UCSD-AML1 (cell line): ENCODE measurements at regions not wholly inside any gene's neighbourhood (a gene's known extent, or its start where the extent isn't known, plus 50 kb on each side); places are given as distances from the start of the nearest gene placed in this dataset.

ENCODE experiments used
- DNase-seq: peaks from one replicate; lab custom pipeline; 2025; ENCODE audit not compliant: unreplicated experiment; lab: John Stamatoyannopoulos, UW

DNA sequence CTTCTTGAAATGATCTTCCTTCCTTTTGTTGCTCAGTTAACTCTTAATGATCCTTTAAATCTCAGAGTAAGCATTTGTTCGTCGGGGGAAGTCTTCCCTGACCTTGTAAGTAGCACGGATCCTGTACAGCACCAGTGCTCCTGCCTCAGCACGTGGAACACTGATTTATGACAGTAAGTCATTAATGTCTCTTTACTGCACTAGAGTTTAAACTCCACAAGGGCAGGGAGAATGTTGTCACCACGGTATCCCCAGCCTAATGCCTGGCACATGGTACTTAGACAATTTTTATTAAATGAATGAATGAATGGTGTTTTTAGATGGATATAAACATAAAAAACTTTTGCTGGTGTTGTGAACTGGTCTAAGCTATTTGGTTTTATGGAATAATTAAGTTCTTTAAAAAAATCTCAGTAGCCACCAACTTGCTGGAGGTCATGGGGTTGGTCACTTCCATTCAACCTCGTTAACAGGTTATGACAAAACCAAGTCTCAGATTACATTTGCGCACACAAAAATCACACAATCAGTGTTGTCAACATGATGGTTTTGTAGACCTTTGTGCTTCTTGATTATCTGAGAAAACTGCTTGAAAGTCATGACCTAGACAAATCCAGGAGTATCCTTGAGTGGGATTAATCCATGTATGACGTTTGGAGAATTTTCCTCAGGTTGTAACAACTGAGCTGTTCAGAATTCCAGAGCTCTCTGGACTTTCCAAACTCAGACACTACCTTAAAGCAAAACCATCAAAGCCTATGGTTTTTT lies 326.9 kb downstream of the DUSP10 start:
- no peak for DNase-seq

DNA sequence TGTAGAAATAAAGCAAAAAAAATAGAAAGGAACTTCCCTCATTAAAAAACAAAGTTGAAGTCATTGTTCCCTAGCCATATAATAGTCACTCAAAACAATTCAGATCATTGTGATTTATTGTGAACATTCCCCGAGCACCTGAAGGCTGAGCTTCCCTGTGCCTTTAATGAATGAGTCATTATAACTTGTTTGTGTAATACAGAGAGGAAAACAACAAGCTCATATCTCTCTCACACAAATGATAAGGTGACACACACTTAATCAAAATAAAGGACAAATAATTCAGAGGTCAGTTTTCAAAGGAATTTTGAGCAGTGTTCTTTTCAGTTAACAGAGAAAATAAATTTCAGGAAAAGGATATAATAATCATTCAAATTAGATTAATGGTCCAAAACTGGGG lies 326.2 kb downstream of the DUSP10 start:
- DNase-seq, result no peak

DNA sequence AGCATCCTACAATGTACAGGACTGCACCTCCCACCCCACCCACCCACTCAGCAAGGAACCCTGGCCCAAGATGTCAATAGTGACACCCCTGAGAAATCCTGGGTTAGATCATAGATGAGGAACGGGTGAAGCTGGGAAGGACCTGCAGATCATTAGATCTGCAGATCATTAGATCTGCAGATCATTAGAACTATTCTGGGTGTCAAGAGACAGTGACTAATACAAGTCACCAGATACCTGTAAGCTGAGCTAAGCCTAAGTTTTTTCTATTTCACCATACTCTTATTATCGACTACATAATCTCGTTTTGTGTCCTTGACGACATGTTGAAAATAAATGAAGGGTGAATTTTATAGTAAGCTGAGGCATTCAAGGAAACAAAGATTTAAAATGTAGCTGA lies 325.7 kb downstream of the DUSP10 start:
- DNase-seq, result no peak

DNA sequence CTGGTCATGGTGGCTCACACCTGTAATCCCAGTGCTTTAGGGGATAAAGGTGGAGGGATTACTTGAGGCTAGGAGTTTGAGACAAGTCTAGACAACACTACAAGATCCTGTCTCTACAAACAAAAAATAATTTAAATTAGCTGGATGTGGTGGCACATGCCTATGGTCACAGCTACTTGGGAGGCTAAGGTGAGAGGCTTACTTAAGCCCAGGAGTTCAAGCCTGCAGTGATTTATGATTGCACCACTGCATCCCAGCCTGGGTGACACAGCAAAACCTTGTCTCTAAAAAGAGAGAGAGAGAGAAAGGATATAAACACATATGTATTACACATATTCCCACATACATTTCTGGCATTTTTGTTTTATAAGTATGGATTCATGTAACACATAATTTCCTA lies 325.2 kb downstream of the DUSP10 start:
- DNase-seq, result no peak

DNA sequence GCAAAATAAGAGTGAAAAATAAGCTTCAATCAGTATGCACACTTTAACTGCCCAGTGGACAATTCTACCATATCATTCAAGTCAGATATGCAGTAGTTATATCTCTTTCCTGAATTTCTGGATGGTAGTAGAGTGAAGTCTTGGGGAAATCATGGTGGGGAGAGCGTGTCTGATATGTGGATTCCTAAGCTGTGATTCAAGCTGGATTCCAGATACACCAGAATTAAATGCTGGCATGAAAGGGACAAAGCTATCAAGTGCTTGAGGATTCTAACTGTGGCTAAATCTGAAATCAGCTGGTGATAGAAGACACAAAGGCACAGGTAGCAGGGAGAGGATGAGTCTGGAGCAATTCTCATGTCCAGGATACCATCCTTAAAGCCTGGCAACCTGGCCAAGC lies 323.5 kb downstream of the DUSP10 start:
- no peak for DNase-seq

DNA sequence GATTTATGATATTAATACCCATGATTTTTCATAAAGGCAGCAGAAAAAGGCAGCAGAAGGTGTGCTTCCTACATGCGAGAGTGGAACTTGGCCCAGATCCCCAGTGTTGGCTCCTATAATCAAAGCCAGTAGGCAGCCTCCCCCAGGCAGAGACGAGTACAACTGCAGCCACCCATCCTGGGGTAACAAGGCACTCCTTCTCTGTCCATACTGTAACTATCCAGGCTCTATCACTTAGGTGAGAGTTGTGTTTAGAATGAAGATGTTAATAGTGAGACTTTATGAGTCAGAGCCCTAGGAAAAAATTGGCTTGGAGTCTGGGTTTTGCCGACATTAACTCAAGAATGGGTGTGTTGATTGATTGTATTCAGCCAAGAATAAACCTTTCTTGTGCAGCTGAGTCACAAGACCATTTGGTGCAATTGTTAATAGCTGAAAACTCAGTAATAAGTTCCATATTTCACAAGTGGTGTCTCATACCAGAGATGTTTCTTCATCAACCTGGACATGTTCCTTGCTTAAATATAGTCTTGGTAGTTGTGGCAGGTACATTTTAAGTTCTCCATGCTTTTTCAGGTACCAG lies 322.3 kb downstream of the DUSP10 start:
- no peak for DNase-seq

DNA sequence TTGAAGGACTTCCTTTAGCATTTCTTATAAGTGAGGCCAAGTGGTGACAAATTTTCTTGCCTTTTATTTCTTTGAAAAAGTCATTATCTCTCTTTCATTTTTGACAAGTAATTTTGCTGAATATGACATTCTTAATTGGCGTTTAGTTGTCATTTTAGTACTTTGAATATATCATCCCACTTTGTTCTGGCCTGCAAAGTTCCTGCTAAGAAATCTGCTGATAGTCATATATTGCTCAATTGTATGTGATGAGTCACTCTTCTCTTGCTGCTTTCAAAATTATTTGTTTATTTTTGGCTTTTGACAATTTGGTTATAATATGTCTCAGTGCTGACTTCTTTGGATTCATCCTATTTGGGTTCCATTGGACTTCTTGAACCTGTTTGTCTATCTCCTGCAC lies 312.6 kb downstream of the DUSP10 start:
- no peak for DNase-seq

DNA sequence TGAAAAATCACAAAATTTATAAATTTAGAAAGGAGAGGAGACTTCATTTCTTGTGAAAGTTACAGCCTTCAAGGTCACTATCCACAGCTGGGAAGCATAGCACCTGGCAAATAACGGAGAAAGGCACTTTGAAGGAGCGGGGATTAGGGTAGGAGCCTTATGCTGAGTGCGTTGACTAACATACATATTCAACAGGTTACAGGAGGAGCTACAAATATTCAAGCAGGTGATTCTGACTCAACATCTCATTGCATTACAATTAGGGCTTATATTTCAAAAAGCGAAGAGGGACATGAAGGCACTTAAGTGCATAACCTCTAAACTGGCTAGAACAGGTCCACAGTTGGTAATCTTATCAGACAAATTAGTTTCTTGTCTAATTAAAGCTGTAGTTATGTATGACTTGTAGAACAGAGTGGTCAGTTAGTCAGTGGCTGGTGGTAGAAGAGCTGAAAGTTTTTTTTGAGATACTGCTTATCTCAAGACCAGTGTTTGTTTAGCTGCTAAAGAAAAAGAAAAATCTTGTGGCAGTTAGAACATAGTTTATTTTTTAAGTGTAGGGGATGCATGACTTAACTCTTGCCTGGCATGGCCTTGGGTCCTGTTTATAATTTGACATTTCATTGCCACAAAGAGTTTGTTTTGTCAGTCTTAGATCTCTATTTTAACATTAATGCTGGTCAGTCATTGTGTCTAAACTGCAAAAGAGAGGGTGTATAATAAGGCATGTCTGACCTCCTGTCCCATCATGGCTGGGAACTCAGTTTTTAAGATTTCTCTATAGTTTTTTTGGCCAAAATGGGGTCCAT lies 311.5 kb downstream of the DUSP10 start:
- no peak for DNase-seq

DNA sequence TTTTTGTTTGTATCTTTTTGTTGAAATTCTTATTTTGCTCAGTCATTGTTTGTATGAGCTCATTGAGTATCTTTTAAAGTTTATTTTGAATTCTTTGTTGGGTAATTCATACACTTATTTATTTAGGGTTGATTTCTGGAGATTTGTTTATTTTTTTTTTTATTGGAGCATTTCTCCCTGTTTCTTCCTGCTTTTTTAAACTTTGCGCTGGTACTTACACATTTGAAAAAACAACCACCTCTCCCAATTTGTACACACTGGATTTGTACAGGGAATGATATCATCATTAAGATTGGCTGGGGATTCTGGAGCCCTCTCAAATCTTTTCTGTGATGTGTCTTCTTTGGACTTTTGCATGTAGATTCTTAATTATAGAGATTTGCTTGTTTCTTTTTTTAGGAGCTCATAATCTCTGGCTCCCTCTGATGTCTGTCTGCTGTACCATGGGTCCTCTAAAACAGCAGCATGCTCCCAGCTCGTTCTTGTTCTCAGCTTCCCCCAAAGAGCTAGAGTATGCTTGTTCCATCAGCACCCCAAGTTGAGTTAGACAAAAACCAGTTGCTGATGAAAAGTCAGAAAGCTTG lies 310.7 kb downstream of the DUSP10 start:
- DNase-seq, result no peak

DNA sequence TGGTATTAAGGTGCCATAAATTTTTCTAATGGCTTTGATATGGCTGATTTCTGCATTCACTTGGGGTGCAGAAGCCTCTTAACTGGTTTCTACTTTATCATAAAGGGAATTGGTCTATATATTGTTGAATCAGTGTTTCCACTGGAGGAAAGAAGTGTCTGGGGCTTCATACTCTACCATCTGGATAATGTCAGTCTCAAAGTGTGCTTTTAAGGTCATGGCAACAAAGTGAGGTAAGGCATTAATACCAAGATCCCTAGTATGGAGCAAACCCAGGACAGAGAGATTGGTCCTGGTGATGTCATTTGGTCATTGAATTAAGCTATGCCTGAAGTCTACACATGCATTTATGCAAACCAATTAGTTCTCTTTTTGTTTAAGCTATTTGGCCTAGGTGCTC lies 309.9 kb downstream of the DUSP10 start:
- DNase-seq, result no peak

DNA sequence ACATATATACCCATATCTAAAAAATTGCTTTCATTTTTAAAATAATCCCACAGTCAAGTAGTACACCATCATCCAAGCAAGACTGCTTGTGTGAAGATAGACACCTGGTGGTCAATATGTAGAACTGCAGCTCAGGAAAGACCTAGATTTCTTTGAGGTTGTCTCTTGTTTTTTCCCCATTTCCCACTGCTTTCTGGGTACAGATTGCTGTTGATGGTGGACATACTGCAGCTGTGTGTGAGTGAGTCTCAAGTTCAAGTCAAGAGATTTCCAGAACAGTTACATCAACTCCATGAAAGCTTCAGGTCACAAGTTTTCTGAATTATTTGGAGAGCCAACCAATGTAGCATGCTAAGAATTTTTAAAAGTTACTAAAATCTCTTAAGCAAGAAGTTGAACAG lies 306.4 kb downstream of the DUSP10 start:
- DNase-seq, result no peak

DNA sequence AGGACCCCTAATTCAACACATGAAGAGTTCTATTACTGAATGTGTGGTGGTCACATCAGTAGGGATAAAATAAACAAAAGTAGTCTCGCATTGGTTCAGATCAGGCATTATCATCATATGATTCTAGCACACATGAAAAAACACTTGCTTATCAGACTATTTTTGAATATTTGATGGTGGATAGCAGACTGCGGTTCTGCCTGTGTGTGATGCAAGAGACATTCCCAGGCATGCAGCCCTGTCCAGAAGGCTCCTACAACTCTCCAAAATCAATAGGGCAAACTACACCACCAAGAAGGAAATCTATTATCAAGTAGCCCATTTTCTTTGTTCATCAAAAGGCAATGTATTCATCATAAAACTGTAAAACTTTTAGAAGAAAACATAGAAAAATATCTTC lies 304.7 kb downstream of the DUSP10 start:
- DNase-seq, result no peak

DNA sequence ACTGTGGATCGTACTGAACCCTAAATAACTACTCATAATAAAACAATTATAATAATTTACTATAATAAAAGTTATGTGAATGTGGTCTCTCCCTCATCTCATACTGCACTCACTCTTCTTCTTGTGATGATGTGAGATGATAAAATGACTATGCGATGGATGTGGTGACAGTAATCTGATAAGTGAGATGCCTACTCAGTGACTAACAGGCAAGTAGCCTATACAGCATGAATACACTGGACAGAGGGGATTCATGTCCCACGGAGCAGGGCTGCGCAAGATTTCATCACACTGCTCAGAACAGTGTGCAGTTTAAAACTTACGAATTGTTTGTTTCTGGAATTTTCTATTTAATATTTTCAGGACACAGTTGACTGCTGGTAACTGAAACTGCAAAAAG lies 304.0 kb downstream of the DUSP10 start:
- DNase-seq, result no peak

DNA sequence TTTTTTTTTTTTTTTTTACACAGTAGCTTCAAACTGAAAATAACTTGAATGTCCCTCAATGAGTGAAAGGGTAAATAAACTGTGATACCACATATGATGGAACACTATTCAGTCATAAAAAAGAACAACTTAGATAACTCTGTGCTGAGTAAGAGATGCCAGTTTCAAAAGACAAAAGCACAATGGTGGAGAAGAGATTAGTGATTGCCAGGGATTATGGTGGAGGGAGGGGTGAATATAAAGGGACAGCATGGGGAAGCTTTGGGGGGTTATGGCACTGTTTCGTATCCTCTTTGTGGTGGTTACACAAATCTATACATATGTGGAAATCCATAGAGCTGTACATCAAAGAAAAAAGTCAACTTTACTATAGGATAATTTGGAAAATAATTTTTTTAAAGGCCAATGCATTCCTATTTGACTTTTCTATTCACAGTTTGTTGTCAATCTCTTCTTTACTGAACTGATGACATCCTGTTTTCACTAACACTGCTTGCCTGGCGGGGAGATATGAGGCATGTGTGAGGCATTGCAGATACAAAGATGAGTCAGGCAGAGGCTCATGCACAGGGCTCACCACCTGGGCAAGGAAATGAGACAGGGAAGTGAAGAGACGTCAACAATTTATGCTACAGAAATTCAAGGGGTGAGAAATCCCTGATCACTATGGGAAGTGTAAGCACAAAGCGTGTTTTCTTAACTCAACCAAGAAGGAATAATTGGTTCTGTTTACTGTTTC lies 302.7 kb downstream of the DUSP10 start:
- DNase-seq, result no peak

DNA sequence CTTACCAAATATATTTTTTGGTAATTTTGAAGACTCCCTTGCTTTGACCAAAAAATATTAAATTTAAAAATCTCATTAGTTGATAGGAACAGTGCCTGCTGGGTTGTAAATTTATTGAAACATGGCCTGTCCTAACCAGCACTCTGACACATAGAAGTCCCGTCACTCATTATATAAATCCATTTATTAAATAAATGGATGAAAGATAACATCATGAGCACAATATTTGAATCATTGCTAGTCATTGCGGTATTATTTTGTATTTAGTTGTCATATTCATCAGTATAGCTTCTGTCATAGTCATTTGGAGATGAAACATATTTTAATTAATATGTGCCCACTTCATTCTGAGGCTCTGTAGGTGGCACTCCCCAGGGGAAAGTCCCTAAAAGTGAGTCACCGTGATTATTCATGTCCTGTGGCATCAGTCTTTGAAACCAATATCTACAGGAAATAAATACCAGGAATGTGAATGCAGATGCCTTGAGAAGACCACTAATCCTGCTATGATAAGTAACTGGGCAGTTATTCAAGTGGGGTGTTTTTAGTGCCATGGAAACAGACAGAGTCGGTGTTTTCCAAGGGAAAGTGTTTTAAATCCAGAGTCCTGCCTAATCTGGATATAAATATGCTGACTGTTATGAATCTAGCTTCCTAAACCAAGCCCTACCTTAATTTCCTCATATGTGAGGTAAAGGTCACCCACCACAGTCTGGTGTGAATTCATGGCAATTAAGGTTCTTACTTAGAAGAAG lies 302.0 kb downstream of the DUSP10 start:
- DNase-seq, result no peak

DNA sequence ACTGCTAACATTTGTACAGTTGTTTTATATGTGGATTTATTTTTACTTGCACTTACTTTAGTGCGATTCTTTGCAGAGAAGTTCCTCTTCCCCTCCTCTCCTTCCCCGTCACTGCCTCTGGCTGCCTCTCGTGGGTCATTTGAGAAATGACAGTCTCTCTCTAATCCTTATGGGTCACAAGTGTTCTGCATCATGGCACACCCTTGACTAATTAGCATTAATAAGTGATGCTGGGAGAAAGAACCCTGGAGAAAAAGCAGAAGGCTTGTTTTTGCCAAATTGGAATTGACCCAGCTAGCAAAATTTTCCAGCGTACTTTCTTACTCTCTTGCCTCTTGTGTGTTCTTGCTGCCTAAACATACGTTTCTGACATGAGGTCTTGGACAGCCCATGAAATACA lies 301.2 kb downstream of the DUSP10 start:
- no peak for DNase-seq

DNA sequence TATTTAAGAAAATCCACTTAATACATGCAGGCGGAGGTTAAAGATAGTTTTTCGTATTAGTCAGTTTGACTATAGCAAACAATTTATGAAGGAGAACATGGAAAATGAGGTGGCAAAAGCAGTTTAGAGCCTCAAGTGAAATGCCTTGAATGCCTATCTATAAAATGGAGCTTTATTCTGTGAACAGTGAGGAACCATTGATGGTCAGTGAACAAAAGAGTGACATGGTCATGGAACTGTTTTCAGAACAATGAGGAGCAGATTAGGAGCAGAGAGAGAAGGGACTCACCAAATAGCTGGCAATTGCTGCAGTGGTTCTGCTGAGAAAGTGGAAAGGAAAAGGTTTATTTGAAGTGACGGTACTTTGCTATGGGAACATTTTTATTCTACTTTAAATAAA lies 299.8 kb downstream of the DUSP10 start:
- DNase-seq, result no peak

DNA sequence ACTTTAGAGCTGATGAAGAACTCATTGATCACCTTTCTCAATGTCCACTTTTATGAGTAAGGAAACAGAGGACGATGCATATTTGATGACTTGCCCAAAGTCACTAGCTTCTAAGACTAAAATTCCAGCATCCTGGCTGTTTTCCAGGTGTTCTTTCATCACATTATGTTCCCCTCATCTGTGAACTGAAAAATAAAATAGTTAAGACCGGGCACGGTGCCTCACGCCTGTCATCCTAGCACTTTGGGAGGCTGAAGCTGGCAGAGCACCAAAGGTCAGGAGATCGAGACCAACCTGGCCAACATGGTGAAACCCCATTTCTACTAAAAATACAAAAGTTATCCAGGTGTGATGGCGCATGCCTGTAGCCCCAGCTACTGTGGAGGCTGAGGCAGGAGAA lies 297.5 kb downstream of the DUSP10 start:
- DNase-seq, result no peak

DNA sequence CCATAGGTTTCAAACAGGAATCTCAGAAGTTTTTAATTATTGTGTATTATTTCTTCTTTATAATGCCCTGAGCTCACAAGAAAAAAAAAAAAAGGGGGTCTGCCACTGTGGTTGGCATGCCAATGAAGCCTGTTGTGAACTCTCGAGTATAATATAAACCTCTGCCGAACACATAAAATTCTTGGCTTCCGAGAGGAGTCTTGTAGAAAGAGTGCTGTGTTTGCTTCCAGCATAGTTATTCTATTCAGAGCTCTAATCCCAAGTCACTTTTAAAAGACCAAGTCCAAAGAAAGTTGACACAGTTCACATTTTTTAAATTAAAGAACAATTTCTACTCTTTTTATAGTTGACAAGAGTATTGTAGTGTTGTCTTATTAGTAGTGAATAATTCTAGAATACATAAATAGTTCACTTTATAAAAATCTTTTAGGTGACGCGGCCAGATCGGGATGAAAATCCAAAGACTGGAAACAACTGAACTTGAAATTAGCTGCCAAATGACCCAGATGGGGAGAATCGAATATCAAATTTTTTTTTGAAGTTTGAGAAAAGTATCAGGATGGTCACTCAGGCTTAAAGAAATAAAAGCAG lies 293.2 kb downstream of the DUSP10 start:
- no peak for DNase-seq

DNA sequence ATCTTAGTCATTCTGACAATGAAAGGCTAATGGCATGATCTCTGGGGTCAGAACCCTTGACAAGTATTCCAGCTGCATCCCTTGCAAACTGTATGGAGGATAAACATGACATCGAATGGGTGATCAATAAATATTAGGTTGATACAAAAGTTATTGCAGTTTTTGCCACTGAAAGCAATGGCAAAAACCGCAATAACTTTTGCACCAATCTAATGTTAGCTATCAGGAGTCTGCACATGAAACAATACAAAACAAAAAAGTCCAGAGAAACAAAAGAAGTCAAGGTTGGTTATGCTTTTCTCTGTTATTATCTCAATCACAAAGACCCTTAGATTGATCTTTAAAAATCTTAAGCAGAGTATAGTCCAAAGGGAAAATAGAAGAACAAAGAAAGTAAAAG lies 292.7 kb downstream of the DUSP10 start:
- no peak for DNase-seq
